ENCODE measurements at regions not wholly inside any gene's neighbourhood (a gene's known extent, or its start where the extent isn't known, plus 50 kb on each side); places are given as distances from the start of the nearest gene placed in this dataset.

DNA sequence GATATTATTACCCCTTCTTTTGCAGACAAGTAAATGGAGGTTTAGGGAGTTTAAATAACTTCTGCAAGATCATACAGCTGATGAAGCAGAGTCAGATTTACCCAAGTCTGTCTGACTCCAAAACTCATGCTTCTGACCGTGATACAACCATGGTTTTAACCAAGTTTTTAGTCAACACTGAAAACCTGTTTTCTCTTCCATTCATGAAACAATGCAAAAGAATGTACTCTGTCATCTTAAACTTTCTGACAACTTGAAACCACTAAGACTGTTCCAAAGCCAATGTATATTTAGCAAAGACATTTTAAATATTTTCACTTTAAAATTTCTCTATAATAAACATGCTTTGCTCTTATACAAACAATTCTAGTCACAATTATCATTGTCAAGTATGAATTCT, 77.0 kb upstream of the RBMS3 start:
- DNase-seq: no peak

DNA sequence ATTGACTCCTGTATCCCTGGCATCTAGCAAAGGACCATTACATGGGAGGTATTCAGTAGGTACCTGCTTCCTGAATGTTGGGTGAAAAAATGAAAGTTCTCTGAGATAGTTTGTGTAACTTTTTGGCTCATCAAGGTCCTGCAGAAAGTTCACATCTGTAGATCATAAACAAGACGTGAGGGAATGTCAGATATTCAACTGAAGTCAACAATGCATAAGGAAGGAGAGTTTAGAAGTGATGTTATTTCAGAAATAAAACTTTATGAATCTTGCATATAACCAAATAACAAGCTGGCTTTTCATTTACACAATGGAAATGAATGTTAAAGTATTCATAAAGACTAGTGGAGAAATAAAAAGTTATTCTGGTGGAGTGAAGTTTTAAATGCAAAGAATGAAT, 73.4 kb upstream of the RBMS3 start:
- no peak for DNase-seq

GRCh38 chr3:29212789-29213433, 68.0 kb upstream of the RBMS3 start:
- no peak for DNase-seq

DNA sequence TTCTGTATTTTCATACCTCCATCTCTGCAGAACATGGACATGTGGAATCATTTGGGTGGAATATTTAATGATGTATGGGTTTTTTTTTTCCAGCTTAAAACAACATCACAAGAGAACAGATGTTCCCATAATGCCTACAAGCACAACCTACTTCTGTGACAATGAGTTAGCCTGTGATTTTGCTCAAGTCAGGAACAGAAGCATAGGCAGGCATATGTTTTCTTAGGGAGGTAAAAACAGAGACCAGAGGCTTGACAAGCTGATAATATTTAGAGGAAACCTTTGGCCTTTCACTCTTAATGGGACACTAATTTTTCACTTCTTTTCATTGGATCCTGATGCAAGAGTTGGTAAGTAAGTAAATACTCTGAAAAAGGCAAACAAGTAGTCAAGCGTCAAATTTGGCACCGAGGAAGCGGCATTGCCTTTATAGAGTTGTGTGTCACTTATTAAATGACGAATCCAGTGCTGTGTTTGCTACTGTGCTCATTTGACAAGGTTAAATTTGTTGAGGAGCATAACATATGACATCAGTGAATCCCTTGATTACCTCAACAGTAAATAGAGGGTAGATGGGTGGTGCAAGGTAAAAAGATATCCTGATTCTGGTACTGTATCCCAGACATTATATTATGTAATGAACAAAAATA, 66.7 kb upstream of the RBMS3 start:
- DNase-seq: no peak

DNA sequence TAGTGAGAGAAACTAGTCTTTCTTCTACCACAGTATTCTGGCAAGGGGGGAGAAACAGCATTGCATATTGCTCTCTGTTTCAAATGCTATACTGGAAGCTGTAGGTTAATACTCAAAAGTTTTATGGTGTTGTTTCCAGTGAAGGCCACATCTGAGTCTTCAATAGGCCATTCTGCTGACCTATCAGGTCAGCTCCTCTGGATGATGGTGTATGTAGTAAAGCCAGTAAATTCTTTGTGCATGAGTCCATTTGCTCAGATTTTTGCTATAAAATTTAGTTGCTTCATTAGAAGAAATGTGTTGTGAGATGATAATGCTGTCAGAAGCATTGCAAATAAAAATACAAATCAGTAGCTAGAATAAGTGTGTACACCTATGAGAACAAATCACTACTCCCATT, 64.9 kb upstream of the RBMS3 start:
- no peak for DNase-seq

GRCh38 chr3:29226706-29227105, 54.2 kb upstream of the RBMS3 start:
- DNase-seq: no peak

GRCh38 chr3:29227307-29227706, 53.6 kb upstream of the RBMS3 start:
- no peak for DNase-seq

Data from CD4-positive, alpha-beta T cell treated with Interleukin-10 for 1 hour (primary cell).